ENCODE measurements at regions not wholly inside any gene's neighbourhood (a gene's known extent, or its start where the extent isn't known, plus 50 kb on each side); places are given as distances from the start of the nearest gene placed in this dataset.

GRCh38 chr4:181688872-181689271 is 554.3 kb upstream of the TENM3 start:
- Histone ChIP-seq H3K4me3 (IDR thresholded peaks at IDR 0.05; ENCODE audit: insufficient read depth, low read depth, low read length) (no peak overlapping the region), H3K4me1 (ENCODE audit: low read depth, poor library complexity, severe bottlenecking) (no peaks in the 10 kb centered on the region), H3K9ac (no peak overlapping the region), H3K79me2 (ENCODE audit: insufficient read depth, low read depth) (no peaks in the 10 kb centered on the region), H3K27me3 (ENCODE audit: insufficient read depth, low read depth) (no peaks in the 10 kb centered on the region), H3K36me3 (ENCODE audit: insufficient read depth) (no peaks in the 10 kb centered on the region), H3K27ac (no peak overlapping the region), H4K20me1 (ENCODE audit: insufficient read depth) (no peaks in the 10 kb centered on the region), H3K4me2 (no peak overlapping the region), H2AFZ (ENCODE audit: low read depth) (no peak overlapping the region)
- TF ChIP-seq CTCF (conservative IDR thresholded peaks at IDR 0.05; ENCODE audit: low read depth, low read length), result no peak

GRCh38 chr4:181690498-181690897 is 552.7 kb upstream of the TENM3 start:
- Histone ChIP-seq H3K27ac (no peak overlapping the region), H3K4me1 (ENCODE audit: low read depth, poor library complexity, severe bottlenecking) (no peaks in the 10 kb centered on the region), H3K9ac (no peak overlapping the region), H2AFZ (ENCODE audit: low read depth) (no peak overlapping the region), H3K79me2 (ENCODE audit: insufficient read depth, low read depth) (no peaks in the 10 kb centered on the region), H3K4me2 (no peak overlapping the region), H4K20me1 (ENCODE audit: insufficient read depth) (no peaks in the 10 kb centered on the region), H3K27me3 (ENCODE audit: insufficient read depth, low read depth) (no peaks in the 10 kb centered on the region), H3K4me3 (IDR thresholded peaks at IDR 0.05; ENCODE audit: insufficient read depth, low read depth, low read length) (no peak overlapping the region), H3K36me3 (ENCODE audit: insufficient read depth) (no peaks in the 10 kb centered on the region)
- no peak for TF ChIP-seq CTCF (conservative IDR thresholded peaks at IDR 0.05; ENCODE audit: low read depth, low read length)

- no peaks in the 10 kb centered on the region for H3K27me3 ChIP-seq (ENCODE audit: insufficient read depth, low read depth)
- no peaks in the 10 kb centered on the region for H3K36me3 ChIP-seq (ENCODE audit: insufficient read depth)
- no peak overlapping the region for H3K4me3 ChIP-seq (IDR thresholded peaks at IDR 0.05; ENCODE audit: insufficient read depth, low read depth, low read length)
- no peak overlapping the region for H3K9ac ChIP-seq
- no peak for TF ChIP-seq CTCF (conservative IDR thresholded peaks at IDR 0.05; ENCODE audit: low read depth, low read length)
- H3K27ac ChIP-seq, result no peak overlapping the region
- H3K4me2 ChIP-seq, result no peak overlapping the region
- no peaks in the 10 kb centered on the region for H3K4me1 ChIP-seq (ENCODE audit: low read depth, poor library complexity, severe bottlenecking)
- H3K79me2 ChIP-seq (ENCODE audit: insufficient read depth, low read depth), result no peaks in the 10 kb centered on the region
- no peak overlapping the region for H2AFZ ChIP-seq (ENCODE audit: low read depth)
- H4K20me1 ChIP-seq (ENCODE audit: insufficient read depth), result no peaks in the 10 kb centered on the region
Measured at GRCh38 chr4:181692965-181693364, 550.2 kb upstream of the TENM3 start.

DNA sequence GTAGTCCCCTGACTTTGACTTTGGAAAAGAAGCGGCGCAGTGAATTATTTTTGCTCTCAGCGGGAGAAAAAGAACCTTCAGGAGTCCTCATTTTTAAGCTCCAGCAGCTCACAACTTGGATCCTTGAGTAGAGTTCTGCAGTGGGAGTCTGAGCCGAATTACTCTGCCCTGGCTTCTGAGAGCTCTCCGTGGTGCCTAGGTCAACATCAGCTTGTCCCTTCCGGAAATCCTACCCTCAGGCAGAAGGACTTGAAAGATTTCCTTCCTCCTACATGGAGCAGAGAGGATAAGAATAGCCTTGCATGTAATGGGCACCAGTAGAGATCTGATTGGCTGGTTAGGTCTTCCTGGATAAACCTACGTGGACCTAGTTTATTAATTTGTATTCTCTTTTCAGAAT is 549.7 kb upstream of the TENM3 start:
- no peak overlapping the region for H3K4me2 ChIP-seq

More for the DNA sequence above, 549.7 kb upstream of the TENM3 start:
- Histone ChIP-seq H3K4me3 (IDR thresholded peaks at IDR 0.05; ENCODE audit: insufficient read depth, low read depth, low read length) (no peak overlapping the region), H3K36me3 (ENCODE audit: insufficient read depth) (no peaks in the 10 kb centered on the region), H3K27me3 (ENCODE audit: insufficient read depth, low read depth) (no peaks in the 10 kb centered on the region), H3K4me1 (ENCODE audit: low read depth, poor library complexity, severe bottlenecking) (no peaks in the 10 kb centered on the region), H3K27ac (no peak overlapping the region), H3K79me2 (ENCODE audit: insufficient read depth, low read depth) (no peaks in the 10 kb centered on the region), H4K20me1 (ENCODE audit: insufficient read depth) (no peaks in the 10 kb centered on the region), H3K9ac (no peak overlapping the region), H2AFZ (ENCODE audit: low read depth) (no peak overlapping the region)
- TF ChIP-seq CTCF (conservative IDR thresholded peaks at IDR 0.05; ENCODE audit: low read depth, low read length), result no peak

Data from KMS-11 (cell line).